Osteoblast (primary cell): ENCODE measurements at regions not wholly inside any gene's neighbourhood (a gene's known extent, or its start where the extent isn't known, plus 50 kb on each side); places are given as distances from the start of the nearest gene placed in this dataset.

Experiments used
- DNase-seq: peaks from one replicate; pipeline ENCODE4 v3.0.0; 2011; ENCODE audit warnings: low spot score, mixed read lengths; ENCODE audit not compliant: insufficient read length; ENCODE audit errors: missing footprints
- H2AFZ ChIP-seq: 2 replicates; pipeline ENCODE4 v1.6.0; 2011; ENCODE audit warnings: mild to moderate bottlenecking, low read length
- H3K27ac ChIP-seq: 2 replicates; pipeline ENCODE4 v1.5.1; 2011; ENCODE audit warnings: mild to moderate bottlenecking, low read depth, low read length, moderate library complexity
- H3K27me3 ChIP-seq: 2 replicates; pipeline ENCODE4 v1.6.0; 2012; ENCODE audit warnings: mild to moderate bottlenecking, control low read depth, inconsistent platforms, low read length, moderate library complexity; ENCODE audit not compliant: insufficient read depth
- H3K36me3 ChIP-seq: 2 replicates; pipeline ENCODE4 v1.5.1; 2011; ENCODE audit warnings: mild to moderate bottlenecking, low read length, control low read depth, moderate library complexity; ENCODE audit not compliant: insufficient read depth
- H3K4me1 ChIP-seq: 2 replicates; pipeline ENCODE4 v1.5.1; 2011; ENCODE audit warnings: mild to moderate bottlenecking, low read length, control low read depth, moderate library complexity; ENCODE audit not compliant: insufficient read depth
- H3K4me2 ChIP-seq: 2 replicates; pipeline ENCODE4 v1.6.0; 2011; ENCODE audit warnings: mild to moderate bottlenecking, low read length; ENCODE audit not compliant: insufficient read depth
- H3K4me3 ChIP-seq: fragments of 200-600 bp; sonication (generic); 3 replicates; pipeline ENCODE4 v1.5.1; 2012; ENCODE audit warnings: mild to moderate bottlenecking, low read length, inconsistent platforms; ENCODE audit not compliant: insufficient read depth
- H3K79me2 ChIP-seq: 2 replicates; pipeline ENCODE4 v1.6.0; 2012; ENCODE audit warnings: mild to moderate bottlenecking, low read length, control low read depth, inconsistent platforms; ENCODE audit not compliant: insufficient read depth
- H3K9me3 ChIP-seq: 2 replicates; pipeline ENCODE4 v1.5.1; 2011; ENCODE audit warnings: low read depth, low read length, control low read depth
- H4K20me1 ChIP-seq: 2 replicates; pipeline ENCODE4 v1.6.0; 2012; ENCODE audit warnings: mild to moderate bottlenecking, low read length, control low read depth; ENCODE audit not compliant: insufficient read depth
- CTCF ChIP-seq: IDR thresholded peaks from 2 replicates; pipeline ENCODE4 v1.5.1; 2011; ENCODE audit warnings: mild to moderate bottlenecking, low read depth, low read length, moderate library complexity; ENCODE audit errors: extremely low read depth

GRCh38 chr14:95394297-95395097 is 74.8 kb upstream of the CLMN start:
- Histone ChIP-seq H3K9me3 (no peaks in the 10 kb centered on the region), H3K27me3 (no peaks in the 10 kb centered on the region), H3K36me3 (no peaks in the 10 kb centered on the region), H3K4me2 (no peak overlapping the region), H2AFZ (no peak overlapping the region), H3K4me1 (peaks cover 6% of the 10 kb centered on the region), H3K27ac (no peak overlapping the region), H4K20me1 (no peaks in the 10 kb centered on the region), H3K4me3 (no peak overlapping the region), H3K79me2 (no peaks in the 10 kb centered on the region)
- no peak for TF ChIP-seq CTCF
- DNase-seq: no peak

- Histone ChIP-seq H3K36me3 (no peaks in the 10 kb centered on the region), H3K27ac (no peak overlapping the region), H4K20me1 (no peaks in the 10 kb centered on the region), H3K79me2 (no peaks in the 10 kb centered on the region), H2AFZ (no peak overlapping the region), H3K9me3 (no peaks in the 10 kb centered on the region), H3K4me1 (peaks cover 16% of the 10 kb centered on the region), H3K4me2 (no peak overlapping the region), H3K27me3 (no peaks in the 10 kb centered on the region), H3K4me3 (no peak overlapping the region)
- no peak for DNase-seq
- no peak for TF ChIP-seq CTCF
These were observed 73.1 kb upstream of the CLMN start for GRCh38 chr14:95392841-95393240.

GRCh38 chr14:95391331-95391730 is 71.6 kb upstream of the CLMN start:
- peaks cover 16% of the 10 kb centered on the region for H3K4me1 ChIP-seq
- no peak overlapping the region for H3K27ac ChIP-seq
- H4K20me1 ChIP-seq: no peaks in the 10 kb centered on the region
- DNase-seq: no peak
- no peak overlapping the region for H3K4me2 ChIP-seq
- no peak for TF ChIP-seq CTCF
- H2AFZ ChIP-seq: no peak overlapping the region
- H3K9me3 ChIP-seq: no peaks in the 10 kb centered on the region
- no peaks in the 10 kb centered on the region for H3K36me3 ChIP-seq
- H3K4me3 ChIP-seq: no peak overlapping the region
- H3K79me2 ChIP-seq: no peaks in the 10 kb centered on the region
- no peaks in the 10 kb centered on the region for H3K27me3 ChIP-seq

- peaks cover 16% of the 10 kb centered on the region for H3K4me1 ChIP-seq
- H4K20me1 ChIP-seq: no peaks in the 10 kb centered on the region
- peak overlapping the region; percentile 32 for H3K4me2 ChIP-seq
- no peaks in the 10 kb centered on the region for H3K36me3 ChIP-seq
- H3K4me3 ChIP-seq: peak overlapping the region; percentile 11
- peak overlapping the region; percentile 77 for H2AFZ ChIP-seq
- no peaks in the 10 kb centered on the region for H3K79me2 ChIP-seq
- no peaks in the 10 kb centered on the region for H3K9me3 ChIP-seq
- no peak for TF ChIP-seq CTCF
- H3K27ac ChIP-seq: peak overlapping the region; percentile 58
- no peaks in the 10 kb centered on the region for H3K27me3 ChIP-seq
- peak; percentile 93 for DNase-seq
These were observed 69.8 kb upstream of the CLMN start for GRCh38 chr14:95389471-95390011.
